Fibroblast of peridontal ligament (primary cell): ENCODE measurements at regions not wholly inside any gene's neighbourhood (a gene's known extent, or its start where the extent isn't known, plus 50 kb on each side); places are given as distances from the start of the nearest gene placed in this dataset.
"Not testable (repeated sequence)": the region's sequence is repeated elsewhere in the genome, so short reads cannot be mapped to it uniquely, and the experiment has no call there.

Experiments
- DNase-seq: peaks from one replicate; pipeline ENCODE4 v3.0.0-alpha.2; 2010; ENCODE audit errors: extremely low read depth

DNA sequence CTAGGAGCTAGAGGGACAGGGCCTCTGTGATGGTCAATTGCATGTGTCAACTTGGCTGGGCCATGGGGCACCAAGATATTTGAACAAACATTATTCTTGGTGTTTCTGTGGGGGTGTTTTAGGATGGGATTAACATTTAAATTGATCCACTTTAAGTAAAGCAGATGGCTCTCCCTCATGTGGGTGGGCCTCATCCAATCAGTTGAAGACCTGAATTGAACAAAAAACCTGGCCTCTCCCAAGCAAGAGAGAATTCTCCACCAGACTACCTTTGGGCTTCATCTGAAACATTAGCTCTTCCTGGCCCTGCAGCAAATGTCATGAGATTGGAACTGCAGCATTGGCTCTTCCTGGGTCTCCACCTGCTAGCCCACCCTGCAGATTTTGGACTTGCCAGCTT lies 207.1 kb upstream of the ATP6AP2 start:
- DNase-seq = no peak

DNA sequence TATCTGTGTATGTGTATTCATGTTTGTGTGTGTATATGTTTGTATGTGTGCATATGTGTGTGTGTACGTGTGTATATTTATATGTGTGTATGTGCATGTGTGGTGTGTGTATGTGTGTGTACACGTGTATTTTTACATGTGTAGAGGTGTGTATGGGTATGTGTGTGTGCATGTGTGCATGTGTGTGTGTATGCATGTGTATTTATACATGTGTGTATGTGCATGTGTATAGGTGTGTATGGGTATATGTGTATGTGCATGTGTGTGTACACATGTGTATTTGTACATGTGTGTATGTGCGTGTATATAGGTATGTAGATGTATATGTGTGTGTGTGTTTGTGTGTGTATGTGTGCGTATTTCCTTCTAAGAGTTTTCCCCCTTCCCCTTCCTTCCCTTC lies 207.7 kb upstream of the ATP6AP2 start:
- DNase-seq = no peak

DNA sequence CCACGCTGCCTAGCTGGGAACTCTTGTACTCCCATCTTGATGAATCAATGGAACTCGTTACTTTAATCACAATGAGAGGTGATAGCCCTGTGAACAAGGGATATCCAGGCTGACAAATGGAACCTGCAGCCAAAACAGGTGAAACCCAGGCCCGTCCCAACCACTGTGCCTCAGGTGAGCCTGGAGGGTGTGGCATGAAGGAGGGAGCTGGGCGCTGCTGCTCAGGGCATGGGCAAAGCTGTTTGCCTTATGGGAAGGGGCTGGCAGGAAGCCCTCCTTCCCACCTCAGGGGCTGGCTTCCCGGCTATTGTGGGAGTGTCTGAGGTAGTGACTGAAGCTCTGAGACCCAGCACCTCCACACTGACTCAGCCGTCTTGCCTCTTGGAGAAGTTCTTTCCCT lies 209.4 kb upstream of the ATP6AP2 start:
- DNase-seq = no peak

DNA sequence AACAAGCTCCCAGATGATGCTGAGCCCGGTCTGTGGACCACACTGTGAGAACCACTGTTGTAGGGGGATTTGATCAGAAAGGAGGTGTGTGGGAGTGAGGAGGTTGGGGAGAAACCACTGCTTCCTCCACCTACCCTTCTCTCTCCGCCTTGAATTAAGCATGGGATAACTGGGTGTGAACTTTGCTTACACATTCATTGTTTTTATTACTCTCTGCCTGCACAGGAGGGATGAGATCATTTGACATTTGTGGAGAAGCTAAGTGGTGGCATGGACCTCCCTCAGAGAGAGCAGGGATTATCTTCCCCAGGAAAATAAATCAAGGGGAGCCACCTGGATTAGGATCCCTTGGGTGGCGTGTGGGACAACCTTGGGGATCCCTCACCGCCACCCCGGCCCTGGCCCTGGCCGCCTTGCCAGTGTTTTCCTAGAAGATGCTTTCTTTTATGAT lies 212.1 kb upstream of the ATP6AP2 start:
- no peak for DNase-seq

DNA sequence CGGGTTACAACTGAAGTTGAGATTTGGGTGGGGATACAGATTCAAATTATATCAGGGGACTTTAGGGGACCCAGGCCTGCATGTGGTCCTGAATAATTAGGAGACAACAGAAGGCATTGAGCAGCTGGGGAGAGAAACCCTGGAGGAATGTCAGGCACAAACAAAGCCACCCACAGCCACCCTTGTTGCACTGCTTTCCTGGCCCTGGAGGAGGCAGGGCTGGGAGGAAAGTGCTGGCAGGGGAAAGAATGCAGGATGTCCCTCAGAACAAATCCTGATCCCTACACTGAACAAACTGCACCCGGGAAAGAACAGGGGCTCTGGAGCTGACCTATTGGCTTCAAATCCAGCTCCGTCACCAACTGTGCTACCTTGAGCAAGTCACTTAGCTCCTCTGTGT lies 214.1 kb upstream of the ATP6AP2 start:
- no peak for DNase-seq

DNA sequence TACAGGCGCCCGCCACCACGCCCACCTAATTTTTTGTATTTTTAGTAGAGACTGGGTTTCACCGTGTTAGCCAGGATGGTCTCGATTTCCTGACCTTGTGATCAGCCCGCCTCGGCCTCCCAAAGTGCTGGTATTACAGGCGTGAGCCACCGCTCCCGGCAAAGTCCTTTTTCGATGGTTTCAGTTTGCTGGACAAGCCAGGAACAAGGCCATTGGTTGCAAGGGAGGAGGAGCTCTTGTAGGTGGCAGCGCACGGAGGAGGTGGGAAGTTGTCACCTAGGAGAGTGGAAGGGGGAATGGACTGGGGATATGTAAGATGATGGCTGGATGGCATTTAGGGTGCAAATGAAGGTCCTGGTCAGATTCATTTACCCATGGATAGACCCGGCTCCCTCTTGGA lies 218.5 kb upstream of the ATP6AP2 start:
- DNase-seq = not testable (repeated sequence)

DNA sequence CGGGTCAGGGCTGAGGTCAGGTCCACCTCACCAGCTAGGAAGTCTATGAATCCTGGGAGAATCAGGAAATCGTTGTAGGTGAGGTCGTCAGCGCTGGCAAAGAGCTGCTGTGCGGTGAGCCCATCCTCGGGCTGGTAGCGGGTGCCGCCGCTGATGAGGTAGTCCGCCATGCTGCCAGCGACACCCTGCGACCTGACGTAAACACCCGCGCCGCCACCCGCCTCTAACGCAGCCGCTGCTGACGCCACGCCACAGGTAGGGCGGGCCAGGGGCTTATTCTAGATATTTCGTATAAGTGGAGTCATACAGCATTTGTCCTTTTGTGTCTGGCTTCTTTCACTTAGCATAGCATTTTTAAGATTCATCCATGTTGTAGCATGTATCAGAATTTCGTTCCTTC lies 220.2 kb upstream of the ATP6AP2 start:
- no peak for DNase-seq

DNA sequence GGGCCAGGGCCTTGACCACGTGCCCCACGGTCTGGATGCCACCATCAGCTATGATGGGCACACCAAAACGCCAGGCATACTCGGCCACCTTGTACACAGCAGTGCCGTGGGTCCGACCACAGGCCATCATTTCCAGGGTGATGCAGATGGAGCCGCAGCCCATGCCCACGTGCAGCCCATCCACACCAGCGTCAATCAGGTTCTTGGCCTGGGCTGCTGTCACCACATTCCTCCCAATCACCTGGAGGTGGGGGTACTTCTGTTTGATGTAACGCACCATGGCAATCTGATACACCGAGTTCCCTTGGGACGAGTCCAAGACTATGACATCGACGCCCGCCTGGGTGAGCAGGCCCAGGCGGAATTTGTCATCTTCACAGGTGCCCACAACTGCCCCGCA lies 221.2 kb upstream of the ATP6AP2 start:
- no peak for DNase-seq

DNA sequence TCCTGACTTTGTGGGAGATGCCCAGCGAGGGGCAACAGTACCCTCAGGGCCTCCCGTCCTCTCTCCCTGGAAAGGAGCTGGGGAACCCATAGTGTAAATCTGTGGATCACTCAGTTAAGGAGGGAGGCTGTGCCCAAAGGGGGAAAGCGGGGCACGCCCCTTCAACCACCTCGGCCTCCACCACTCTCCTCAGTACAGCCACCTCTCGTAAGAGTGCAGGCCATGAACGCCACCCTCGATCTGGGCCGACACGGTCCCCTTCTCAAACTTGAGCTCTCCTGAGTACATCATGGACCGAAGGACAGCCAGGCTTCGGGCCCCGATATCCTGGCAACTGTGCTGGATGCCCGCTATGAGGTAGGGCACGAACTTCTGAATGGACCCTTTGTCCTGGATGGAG lies 221.8 kb upstream of the ATP6AP2 start:
- no peak for DNase-seq

DNA sequence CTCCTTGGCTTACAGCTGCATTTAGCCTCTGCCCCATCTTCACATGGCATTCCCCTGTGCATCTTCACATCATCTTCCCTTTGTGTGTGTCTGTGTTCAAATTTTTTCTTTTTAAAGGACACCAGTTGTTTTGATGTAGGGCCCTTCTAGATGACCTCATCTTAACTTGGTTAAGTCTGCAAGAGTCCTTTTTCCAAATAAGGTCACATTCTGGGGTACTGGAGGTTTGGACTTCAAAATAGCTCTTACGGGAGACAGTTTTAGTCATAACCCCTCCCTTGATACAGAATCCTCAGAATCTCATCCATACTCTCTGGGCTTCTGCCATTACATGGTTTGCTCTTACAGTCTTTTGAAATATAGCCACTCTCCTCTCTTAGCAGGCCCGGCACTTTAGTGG lies 231.5 kb upstream of the ATP6AP2 start:
- DNase-seq = no peak

DNA sequence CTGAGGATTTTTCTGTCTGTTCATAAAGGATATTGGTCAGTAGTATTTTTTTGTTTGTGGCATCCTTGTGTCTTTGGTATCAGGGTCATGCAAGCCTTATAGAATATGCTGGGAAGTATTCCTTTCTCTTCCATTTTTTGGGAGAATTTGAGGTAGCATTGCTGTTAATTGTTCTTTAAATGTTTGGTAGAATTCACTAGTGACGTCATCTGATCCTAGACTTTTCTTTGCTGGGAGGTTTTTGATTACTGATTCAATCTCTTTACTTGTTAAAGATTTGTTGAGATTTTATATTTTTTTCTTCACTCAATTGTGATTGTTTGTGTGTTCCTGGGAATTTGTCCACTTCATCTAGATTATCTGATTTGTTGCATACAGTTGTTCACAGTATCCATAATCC lies 234.4 kb upstream of the ATP6AP2 start:
- DNase-seq = no peak

DNA sequence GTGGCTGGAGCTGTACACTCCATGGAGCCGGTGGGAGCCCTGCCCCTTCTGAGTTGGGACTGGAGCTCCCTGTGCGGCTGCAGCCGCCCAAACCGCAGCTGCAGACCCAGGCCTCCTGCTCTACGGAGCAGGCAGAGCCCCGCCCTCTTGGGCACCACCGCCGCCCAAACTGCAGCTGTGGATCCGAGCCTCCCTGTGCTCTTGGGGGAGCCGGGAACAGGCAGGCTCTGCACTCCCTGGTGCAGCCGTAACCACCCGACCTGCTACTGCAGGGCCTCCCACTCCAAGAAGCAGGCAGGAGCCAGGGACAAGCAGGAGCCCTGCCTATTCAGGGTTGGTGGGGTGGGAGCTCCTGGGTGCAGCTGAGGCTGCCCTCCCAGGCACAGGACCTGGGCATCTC lies 237.5 kb upstream of the ATP6AP2 start:
- DNase-seq = no peak

DNA sequence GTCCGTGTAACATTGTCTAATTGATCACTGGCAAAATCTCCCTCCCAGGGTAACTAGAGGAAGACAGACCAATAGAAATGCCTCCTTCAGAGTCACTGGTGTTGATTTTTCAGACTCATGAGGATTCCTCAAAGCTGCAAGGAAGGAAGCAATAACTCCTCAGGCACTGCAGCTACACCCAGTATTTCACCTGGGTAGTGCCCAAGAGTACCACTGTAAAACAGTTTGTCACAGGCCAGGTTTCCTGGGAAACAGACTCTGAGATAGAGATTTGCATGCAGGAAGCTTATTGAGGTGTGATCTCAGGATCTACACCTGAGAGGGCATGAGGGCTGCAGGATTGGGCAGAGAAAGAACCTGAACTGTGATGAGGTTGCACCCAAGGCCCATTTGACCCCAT lies 240.7 kb upstream of the ATP6AP2 start:
- no peak for DNase-seq

DNA sequence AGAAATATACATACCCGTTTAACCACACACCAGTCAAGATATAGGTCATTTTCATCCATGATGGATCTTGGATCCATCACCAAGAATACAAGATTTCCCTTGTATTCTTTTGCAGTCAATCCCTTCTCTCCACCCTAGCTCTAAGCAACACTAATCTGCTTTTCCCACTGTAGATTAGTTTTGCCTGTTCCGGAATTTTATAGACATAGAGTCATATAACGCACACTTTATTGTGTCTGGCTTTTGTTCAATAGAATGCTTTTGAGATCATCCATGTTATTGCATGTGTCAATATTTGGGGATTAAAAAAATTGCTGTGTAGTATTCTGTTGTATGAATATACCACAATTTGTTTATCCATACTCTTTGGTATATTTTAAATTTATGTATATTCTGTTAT lies 235.6 kb upstream of the BCOR start:
- no peak for DNase-seq

DNA sequence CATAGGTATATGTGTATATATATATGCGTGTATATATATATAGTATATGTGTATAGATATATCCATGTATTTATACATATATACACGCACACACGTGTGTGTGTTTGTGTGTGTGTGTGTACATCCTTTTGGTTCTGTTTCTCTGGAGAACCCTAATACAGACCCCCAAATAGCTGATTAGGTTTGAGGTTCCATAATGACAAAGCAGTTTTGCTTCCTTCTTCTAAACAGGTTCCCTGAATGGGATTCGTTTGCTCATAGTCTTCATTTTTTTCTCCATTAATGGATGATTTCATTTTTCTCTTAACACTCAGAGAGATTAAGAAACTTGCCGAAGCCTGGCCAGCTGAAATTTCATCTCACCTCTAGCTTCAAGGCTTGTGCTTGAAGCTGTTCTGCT lies 234.0 kb upstream of the BCOR start:
- no peak for DNase-seq

DNA sequence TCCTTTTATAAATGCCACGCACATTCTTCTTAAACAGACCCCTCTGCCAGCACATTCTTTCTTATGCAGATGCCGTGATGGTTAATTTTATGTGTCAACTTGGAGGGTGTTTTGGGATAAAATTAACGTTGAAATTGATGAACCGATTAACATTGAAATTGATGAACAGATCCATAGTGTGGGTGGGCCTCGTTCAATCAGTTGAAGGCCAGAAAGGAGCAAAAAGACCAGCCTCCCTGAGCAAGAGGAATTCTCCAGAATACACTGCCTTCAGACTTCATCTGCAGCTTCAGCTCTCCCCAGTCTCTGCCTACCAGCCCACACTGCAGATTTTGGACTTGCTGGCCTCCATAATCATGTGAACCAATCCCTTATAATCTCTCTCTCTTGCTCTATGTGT lies 233.6 kb upstream of the BCOR start:
- DNase-seq = no peak

DNA sequence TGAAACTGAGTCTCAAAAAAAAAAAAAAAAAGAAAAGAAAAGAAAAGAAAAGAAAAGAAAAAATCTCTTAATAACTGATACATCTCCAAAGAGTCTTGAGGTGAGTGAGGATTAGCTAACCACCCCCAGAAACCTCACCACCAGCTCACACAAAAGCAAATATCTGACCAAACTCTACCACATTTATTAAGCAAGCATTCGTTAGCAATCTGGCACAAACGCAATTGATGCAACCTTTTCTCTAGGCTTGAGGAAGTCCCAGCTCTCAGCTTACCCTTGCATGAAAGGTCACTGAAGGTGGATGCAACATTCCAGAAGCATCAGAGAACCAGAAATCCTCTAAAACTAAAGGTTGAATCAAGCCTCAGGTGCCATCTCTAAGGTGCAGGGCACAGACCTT lies 231.9 kb upstream of the BCOR start:
- no peak for DNase-seq

DNA sequence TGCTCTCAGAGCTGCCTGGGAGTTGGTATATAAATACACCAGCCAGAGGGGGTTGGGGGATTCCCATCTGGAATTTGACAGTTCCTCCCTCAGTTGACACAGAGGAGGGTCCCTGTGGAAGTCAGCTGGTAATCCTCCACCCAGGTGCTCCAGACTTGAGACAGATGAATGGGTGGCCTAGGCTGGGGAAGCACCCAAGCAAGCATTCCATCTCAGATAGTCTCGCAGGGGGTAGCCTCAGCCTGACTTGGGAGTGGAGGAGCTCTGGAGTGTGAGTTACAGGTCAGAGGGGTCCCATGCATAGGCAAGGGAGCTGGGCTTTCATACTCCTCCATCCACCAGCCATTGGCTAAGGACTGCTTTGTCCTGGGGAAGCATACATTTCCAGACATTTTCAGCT lies 229.3 kb upstream of the BCOR start:
- DNase-seq = no peak

DNA sequence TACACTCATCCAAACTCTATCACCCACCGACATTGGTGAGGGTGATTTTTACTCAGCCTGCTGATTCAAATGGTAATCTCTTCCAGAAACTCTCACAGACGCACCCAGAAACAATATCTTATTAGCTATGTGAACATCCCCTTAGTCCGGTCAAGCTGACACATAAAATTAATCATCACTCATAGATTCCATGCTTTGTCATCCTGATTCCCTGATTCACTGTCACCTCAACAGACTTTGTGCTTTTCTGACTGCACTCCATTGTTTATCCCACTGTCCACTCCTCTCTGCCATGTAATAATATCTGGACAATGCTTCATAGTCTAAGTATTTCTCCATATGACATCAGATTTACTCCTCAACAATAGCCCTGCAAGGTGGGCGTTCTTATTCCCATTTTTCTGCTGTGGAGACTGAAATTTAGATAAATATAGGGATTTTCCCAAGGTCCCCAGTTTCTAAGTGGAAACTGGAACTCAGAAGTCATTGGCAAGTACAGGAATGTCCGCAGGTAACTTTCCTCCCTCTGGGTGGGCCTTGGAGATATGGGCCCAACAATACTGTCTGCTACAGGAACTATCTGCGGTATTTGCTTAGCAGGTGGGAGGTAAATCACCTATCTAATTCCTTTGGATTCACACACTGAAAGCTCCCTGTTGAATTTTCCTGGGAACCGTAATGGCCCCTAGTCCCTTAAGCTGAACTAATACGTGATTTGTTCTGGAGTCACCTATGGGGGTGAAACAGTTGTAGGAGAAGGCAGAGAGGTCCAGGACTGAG lies 228.6 kb upstream of the BCOR start:
- no peak for DNase-seq

DNA sequence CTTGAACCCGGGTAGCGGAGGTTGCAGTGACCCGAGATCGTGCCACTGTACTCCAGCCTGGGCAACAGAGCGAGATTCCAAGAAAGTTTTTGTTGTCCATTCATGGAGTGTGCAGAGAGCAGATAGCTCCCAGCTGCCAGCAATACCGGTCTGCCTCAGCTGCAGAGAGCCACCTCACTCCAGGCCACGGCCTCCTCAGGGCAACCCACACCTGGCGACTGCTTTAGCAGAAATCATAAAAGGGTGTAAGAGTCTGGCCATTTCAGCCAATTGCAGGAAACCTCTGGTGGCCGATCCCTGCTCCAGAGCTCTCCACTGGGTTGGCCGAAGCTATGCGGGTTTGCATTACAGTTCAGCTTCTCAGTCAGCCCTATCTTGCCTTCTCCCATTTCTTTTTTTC lies 227.4 kb upstream of the BCOR start:
- no peak for DNase-seq

DNA sequence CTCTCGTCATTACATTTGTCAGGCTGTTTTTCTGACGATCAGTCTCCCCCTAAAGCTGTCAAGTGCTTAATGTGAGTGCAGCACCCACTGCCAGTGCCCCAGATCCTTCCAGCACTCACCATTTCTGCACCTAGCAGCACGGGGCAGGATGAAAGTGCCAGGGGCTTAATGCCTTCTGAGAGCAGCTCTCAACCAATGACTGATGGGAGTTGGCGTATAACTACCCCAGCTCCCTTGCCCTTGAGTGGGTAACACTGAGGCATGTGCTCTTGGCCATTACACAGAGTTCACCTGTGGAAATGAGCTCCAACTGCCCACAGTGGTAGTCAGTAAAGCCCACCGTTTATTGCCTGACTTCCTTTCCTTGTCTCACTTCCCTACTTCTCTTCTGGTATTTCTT lies 226.2 kb upstream of the BCOR start:
- no peak for DNase-seq

DNA sequence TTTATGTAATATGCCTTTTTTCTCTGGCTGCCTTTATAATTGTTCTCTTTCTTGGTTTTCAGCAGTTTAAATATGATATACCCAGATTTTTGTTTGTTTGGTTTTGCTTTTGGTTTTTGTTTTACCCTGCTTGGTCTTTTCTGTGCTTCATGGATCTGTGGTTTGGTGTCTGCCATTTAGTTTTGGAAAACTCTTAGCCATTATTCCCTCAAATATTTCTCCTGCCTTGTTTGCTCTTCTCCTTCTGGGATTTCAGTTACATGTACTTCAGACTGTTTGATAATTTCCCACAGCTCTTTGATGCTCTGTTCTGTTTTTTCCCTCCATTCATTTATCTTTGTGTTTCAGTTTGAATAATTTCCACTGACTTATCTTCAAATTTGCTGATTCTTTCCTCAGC lies 223.1 kb upstream of the BCOR start:
- DNase-seq = no peak

DNA sequence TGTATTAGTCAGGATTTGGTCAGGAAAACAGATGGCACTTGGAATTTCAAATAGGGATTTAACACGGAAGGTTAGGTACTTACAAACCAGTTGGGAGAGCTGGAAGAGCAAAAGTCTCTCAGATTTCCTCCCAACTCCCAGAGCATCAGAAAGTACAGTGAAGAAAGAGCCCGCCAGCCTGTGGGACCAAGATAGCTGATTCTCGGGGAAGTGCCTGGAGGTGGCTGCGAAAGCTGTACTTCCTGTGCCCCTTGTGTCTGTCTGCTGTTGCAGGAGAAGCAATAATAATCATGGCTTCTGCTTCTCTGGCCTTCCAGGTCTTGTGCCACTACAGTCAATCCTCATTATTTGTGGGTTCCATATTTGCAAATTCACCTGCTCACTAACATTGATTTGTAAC lies 221.0 kb upstream of the BCOR start:
- DNase-seq = no peak

DNA sequence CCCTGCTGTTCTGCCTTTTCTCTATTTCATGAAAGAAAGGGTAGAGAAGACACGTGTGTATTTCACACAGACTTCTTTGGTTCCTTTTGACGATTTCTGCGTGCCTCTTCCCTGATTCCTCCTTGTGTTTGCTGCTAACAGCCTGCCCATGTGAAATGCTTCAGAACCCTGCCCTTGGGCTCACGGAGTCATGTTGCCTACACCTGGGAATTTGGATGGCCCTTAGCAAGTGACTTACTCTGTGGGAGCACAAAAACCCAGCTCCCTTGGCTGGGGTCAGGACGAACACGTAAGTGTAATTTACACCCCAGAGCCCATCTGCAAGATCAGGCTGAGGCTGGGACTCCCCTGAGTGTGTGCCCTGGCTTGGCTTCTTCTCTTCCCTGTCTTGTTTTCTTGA lies 220.3 kb upstream of the BCOR start:
- DNase-seq = no peak
